Activated CD4-positive, alpha-beta T cell treated with anti-CD3 and anti-CD28 coated beads, Interleukin-2, amount 50 U/mL, for 48 hours (primary cell): ENCODE measurements at regions not wholly inside any gene's neighbourhood (a gene's known extent, or its start where the extent isn't known, plus 50 kb on each side); places are given as distances from the start of the nearest gene placed in this dataset.
"Not testable (repeated sequence)": the region's sequence is repeated elsewhere in the genome, so short reads cannot be mapped to it uniquely, and the experiment has no call there.

Source experiments
- DNase-seq, 2 experiments: peaks; one replicate each; pipeline ENCODE4 v3.0.0-alpha.2; 2020

DNA sequence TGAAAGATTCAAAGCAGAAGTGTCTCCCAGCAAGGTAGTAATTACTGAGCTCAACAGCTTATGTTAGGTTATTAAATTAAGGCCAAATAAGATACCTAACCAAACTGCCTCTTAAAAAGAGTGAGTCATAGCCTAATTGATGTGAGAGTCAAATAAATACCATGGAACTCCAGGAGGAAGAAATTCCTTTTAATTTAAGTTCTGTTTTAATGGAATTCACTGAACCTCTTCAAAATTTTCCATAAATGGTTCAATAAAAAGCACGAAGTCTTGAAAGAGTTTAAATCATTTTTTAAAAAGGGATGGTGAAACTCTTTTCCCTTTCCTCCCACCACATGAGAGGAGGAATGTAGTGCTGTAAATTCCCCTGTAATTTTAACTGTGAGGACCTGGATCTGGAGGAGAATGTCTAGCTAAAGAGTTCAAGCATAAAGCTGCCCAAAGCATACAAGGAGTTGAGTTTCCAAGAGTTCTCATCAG lies 180.8 kb upstream of the MMADHC start:
- no peak for DNase-seq

GRCh38 chr2:149767516-149767974 lies 180.0 kb upstream of the MMADHC start:
- DNase-seq = no peak

GRCh38 chr2:149766339-149766738 lies 178.8 kb upstream of the MMADHC start:
- DNase-seq = no peak

GRCh38 chr2:149765636-149766035 lies 178.1 kb upstream of the MMADHC start:
- DNase-seq = no peak

- DNase-seq = no peak
Measured at GRCh38 chr2:149765003-149765402, 177.4 kb upstream of the MMADHC start.

DNA sequence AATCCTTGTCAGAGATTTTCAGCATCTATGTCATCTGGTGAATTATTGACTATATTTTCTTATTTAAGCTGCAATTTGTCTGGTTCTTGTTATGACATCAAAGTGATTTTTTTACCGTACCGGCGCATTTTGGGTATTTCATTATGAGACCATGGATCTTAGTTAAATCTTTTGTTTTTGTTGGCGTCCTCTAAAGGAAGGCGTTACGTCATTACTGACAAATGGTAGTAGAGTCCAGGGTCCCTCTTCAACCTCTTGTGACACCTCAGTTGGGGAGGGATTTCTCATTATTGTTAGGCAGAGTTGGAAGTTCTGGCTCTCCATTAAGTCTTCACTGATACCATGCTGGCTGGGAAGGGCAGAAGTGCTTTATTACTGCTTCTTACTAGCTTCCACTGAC lies 175.8 kb upstream of the MMADHC start:
- DNase-seq = no peak

DNA sequence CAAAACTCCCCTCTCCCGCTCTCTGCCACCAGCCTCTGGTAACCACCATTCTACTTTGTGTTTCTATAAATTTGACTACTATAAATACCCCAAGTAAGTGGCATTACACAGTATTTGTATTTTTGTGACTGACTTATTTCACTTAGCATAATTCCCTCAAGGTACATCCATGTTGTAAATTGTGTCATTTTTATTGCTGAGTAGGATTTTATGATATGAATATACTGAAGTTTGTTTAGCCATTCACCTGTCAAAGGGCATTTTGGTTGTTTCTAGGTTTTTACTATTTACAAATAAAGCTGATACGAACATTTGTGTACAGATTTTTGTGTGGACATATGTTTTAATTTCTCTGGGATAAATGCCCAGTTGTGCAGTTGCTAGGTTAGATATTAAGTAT lies 174.0 kb upstream of the MMADHC start:
- DNase-seq = no peak

DNA sequence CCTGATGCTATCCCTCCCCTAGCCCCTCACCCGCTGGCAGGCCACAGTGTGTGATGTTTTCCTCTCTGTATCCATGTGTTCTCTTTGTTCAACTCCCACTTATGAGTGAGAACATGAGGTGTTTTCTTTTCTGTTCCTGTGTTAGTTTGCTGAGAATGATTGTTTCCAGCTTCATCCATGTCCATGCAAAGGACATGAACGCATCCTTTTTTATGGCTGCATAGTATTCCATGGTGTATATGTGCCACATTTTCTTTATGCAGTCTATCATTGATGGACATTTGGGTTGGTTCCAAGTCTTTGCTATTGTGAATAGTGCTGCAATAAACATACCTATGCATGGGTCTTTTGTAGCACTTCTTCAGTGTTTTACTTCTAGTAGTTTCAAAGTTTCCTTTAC lies 171.8 kb upstream of the MMADHC start:
- DNase-seq = not testable (repeated sequence)

DNA sequence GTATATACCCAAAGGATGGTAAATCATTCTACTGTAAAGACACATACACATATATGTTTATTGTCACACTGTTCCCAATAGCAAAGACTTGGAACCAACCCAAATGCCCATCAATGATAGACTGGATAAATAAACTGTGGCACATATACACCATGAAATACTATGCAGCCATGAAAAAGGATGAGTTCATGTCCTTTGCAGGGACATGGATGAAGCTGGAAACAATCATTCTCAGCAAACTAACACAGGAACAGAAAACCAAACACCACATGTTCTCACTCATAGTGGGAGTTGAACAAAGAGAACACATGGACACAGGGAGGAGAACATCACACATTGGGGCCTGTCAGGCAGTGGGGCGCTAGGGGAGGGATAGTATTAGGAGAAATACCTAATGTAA lies 167.1 kb upstream of the MMADHC start:
- DNase-seq = not testable (repeated sequence)

DNA sequence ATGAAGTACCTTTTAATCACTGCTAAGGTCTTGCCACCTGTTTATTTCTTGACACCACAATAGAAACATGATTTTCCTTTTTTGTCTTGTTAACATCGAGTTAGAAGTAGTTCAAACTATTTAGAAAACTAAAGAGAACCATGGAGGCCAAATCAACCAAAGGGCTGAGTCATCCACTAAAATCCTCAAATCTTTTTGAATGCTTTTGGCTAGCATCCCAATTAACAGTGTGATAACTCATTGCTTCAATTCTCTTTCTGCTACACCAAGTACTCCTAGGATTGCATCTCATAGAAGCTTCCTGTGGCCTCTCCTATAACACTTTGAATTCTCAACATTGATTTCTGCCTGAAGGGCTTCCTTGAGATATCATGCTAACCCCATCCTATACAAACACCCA lies 159.9 kb upstream of the MMADHC start:
- no peak for DNase-seq

- DNase-seq = no peak
Measured at GRCh38 chr2:149745396-149746230, 158.0 kb upstream of the MMADHC start.

DNA sequence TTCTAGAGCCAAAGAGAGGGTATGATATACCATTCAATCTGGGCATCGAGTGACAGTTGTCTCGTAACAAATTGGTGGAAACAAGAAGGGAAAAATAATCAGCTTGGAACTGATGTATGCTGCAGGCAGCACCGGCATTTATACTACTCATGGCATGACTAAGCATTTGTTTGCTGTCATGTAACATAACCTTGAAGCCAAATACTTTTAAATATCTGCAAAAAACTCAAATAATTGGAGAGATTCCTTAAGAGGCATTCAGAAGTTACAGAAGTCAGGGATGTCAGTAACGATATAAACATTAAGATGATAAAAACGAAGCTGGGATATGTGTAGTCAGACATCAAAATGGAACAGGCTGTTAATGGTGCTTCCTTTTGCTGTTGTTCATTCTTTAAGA lies 157.3 kb upstream of the MMADHC start:
- no peak for DNase-seq

GRCh38 chr2:149743842-149744448 lies 156.4 kb upstream of the MMADHC start:
- no peak for DNase-seq

GRCh38 chr2:149741646-149742045 lies 154.1 kb upstream of the MMADHC start:
- DNase-seq = no peak

DNA sequence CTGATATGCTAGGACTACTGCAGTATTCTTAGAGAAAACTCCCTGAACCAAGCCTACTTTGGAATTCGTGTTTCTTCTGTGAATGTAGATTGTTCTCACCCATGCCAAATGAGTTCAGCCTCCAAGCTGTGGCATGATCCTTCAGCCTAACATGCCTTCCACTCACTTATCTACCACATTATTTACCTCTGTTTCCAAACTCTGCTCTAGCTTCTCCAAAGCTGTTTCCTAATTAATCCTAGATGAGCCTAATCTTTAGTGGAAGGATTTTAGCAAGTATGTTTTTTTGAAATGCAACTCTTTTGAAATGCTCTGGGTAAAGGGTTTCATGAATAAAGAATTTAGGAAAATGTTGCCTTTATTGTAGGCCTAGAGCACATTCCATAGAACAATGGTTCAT lies 152.9 kb upstream of the MMADHC start:
- no peak for DNase-seq

DNA sequence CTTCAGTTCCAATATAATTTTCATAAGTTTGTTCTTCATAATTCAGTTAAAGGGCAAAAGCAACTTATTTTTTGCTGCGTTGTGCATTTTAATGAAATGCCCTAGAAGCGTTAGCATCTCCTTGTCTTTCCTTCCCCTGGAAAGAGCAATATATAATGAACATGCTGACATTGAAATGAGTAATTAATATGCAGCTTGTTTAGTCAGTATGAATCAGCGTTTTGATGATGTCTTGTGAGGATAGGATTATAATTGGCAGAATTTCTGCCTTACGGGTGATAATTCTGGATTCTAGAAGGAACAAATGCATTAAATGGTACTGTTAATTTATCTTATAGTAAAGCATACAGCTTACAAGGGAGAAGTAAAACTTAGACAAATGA lies 152.3 kb upstream of the MMADHC start:
- no peak for DNase-seq

GRCh38 chr2:149739171-149739882 lies 151.8 kb upstream of the MMADHC start:
- DNase-seq = no peak

DNA sequence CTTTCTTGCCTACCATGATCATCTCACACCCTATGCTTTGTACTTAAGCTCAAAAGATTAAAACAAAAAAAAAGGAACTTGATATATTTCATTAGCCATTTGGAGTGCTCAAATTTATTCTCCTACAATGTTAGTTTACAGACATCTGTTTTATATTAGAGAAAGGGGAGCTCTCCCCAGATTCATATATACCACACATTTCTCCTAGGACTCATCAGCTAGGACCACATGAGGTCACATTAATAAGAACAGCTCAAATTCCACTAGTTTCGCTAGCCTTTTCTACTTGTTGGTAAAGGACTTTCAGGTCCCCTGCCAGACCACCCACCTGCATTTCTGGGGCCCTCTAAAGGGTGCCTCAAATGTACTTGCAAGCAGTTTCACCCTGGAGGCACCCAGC lies 151.2 kb upstream of the MMADHC start:
- DNase-seq = no peak

DNA sequence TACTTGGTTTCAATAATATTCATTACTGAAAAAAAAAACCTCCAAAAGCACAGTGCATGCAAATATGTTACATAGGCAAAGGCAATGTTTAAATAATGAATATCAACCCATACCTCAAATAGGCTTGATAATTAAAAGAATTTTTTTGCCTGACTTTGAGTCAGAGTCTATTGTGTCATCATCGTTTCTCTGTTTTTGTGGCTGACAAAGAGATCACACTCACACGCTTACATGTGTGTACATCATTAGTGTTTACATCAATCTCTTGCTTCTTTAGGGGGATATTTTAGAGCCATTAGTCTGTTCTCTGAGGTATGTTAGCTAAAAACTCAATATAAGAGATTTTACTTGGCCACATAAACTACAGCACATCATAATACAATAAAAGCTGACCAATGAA lies 150.3 kb upstream of the MMADHC start:
- no peak for DNase-seq

DNA sequence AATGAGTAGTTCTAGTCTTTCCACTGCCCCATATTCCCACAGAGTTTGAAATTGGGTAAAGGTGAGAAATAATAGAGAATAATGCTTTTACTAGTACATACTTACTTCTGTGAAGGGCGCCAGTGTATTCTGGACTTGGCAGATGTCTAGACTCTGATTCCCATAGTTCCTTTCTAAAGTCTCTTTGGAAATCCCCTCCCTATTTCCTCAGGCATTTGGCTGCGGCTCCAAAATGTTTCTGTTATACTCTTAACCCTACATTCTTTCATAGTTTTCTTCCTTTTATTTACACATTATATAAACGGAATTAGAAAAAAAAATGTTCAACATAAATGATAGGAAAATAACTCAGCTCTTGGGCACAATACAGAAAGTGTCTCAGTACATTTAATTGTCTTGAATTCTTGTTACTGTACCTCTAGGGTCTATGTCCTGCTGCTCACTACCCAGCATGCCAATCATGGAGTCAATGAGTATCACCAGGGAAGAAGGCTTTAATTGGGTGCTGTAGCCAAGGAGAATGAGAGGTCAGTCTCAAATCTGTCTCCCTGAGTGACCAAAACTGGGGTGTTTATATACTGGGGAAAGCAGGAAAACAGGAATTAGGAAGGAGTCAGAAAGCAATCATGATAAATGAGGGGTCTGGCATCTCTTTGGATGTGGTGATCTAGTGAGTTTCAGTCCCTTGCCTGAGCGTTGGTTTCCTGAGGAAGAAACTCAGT lies 147.8 kb upstream of the MMADHC start:
- no peak for DNase-seq

- no peak for DNase-seq
Measured at GRCh38 chr2:149733936-149734685, 146.5 kb upstream of the MMADHC start.

DNA sequence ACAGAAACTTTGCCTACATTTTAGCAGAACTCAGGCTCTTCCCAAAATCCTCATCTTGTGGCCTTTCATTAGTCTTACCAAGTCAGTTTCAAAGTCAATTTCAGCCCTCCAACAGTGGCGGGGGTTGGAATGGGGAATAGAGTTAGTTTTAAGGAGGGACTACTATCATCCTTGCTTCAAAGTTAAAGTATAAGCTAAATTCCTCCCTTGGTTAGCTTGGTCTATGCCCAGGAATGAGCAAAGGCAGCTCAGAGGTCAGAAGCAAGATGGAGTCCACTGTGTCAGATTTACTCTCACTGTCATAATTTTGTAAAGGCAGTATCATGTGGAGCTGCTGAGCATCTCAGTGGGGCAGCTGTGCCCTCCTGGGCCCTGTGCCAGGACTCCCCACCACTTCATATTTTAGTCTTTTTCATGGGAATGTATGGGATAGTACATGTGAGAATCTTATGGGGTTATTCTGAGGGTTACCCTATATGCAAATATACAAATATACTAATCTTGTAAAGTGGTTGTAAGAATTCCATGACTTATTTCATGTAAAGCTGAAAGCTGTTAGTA lies 145.2 kb upstream of the MMADHC start:
- DNase-seq = no peak
